ENCODE measurements at regions not wholly inside any gene's neighbourhood (a gene's known extent, or its start where the extent isn't known, plus 50 kb on each side); places are given as distances from the start of the nearest gene placed in this dataset.

DNA sequence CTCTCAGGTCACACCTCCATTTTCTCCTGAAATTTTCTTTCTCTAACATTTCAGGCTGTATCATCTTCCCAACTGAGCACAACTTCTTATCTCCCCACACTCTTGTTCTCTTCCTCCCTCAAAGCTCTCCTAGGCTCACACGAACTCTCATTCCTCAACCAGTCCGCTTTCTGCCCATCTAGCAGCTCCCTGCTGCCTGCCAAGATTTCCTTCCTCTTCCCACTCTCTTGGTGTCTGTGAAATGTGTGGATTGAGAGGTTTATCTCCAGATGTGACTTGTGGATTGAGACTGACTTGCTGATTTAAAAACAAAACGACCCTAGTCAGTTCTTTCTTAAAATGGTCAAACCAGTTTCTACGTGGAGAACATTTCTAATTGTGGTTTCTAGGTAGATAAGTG is 106.3 kb downstream of the MTNR1B start:
- no peak for DNase-seq (ENCODE audit: low read depth, low spot score)

DNA sequence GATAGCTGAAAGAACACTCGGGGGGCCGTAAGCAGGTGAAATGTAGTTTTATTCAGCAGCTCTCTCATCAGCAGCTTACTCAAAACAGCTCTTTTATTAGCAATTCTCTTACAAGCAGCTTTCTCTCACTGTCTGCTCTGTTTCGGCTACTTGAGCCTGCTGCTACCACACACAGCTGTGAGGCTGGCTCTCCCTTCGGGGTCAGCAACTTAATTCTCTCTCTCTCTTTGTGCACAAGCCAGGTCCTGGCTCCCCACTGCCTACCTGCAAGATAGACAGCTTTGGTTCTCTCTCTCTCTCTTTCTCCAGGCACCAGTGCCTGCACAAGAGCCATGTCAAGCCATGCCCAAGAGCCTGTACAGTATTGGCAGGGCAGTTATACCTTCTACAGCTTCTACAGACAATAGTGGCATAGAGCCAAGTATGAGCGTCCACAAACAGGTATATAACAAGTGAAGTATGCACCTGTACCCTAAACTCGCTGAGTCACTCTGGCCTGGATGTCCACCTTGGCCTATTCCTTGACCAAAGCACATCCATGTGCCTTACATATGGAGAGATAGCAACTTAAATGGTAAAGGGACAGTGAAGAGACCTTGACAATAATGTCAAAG is 110.8 kb downstream of the MTNR1B start:
- no peak for DNase-seq (ENCODE audit: low read depth, low spot score)

DNA sequence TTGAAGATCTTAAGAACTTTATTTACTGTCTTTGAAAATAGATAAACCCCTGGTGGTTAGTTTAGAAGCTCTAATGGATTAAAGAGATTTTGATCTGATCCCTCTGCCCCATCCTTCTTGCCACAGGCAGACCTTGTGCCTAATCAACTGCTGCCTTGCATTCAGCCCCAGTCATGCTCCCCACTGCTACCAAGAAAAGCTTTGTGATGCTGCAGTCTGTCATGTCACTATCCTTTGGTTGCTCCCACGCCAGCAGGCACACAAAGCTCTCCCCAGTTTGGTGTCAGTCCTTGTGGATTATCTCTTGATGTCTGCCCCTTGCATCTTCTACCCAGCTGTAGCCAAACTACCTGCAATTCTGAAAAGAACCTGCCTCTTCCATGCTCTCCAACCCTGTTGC is 112.2 kb downstream of the MTNR1B start:
- no peak for DNase-seq (ENCODE audit: low read depth, low spot score)

DNA sequence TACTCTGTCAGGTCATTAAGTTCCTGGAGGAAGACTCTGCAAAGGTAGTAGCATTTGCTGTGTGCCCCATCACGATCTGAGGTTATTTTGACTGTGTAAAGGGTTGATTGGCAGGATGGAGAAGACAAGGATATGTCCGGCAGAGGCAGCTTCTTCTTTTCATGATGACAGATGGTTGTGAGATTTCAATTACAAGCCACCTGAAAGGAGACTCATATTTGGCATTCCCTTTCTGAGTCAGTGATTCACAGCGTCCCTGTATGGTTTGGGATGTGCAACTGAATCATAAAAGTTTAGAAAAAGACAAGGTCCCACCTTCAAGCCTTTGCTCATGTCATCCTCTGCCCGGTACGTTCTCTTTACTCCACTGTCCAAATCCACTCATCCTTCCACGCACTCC is 113.4 kb downstream of the MTNR1B start:
- no peak for DNase-seq (ENCODE audit: low read depth, low spot score)

DNA sequence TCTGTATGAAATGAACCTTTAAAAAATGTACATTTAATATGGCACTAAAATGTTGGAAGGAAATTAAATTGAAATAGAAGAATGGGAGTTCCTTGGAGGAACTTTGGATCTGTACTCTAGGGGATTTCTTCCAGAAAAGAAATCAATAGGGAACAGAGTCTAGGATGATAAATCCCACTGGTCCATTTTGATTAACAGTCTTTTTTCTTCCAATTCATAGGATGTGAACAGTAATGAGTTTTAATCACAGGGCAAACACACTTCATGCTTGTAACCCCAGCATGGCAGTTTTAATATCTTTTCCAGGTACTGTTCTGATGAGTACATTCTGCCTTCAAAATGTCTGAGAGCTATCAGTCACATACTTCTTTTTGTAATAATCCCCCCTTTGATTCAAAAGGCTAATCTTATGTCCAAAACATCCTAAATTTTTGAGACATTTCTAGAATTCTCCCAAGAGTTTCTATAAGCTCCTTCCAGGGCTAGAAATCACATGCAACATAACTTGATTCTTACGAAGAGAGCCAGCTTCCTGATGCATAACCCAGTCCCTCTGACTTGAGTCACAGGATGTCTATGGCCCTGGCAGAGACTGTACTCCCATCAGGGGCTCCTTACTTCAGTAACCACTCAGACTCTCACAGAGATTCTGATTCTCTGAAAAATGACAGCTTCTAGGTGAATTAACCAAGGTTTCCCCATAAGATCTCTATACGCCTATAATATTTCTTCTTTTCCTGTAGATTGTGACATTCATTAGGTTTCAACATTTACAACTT is 112.9 kb downstream of the SLC36A4 start:
- DNase-seq (ENCODE audit: low read depth, low spot score) = no peak

DNA sequence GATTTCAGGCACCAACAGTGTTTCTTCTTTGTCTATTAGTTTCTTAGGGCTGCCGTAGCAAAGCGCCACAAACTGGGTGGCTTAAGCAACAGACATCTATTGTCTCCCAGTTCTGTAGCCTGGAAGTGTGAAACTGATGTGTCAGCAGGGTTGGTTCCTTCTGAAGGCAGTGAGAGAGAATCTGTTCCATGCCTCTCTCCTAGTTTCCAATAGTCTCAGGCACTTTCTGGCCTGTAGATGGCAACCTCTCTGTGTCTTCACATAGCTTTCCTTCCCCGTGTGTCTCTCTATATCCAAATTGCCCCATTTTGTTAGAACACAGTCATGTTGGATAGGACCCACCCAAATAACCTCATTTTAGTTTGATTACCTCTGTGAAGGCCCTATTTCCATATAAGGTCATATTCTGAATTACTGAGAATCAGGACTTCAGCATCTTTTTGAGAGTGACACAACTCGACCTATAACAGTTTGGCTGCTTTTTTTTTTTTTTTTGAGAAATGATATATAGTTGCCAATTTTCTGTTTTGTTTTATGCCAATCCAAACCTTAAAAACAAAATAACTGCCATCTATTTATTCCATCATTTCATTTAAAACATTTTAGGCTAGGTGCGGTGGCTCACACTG is 108.2 kb downstream of the SLC36A4 start:
- DNase-seq (ENCODE audit: low read depth, low spot score) = peak; percentile 76

Measured in ELF-1 (cell line).